ENCODE measurements at regions not wholly inside any gene's neighbourhood (a gene's known extent, or its start where the extent isn't known, plus 50 kb on each side); places are given as distances from the start of the nearest gene placed in this dataset.
"Not testable (repeated sequence)": the region's sequence is repeated elsewhere in the genome, so short reads cannot be mapped to it uniquely, and the experiment has no call there.

DNA sequence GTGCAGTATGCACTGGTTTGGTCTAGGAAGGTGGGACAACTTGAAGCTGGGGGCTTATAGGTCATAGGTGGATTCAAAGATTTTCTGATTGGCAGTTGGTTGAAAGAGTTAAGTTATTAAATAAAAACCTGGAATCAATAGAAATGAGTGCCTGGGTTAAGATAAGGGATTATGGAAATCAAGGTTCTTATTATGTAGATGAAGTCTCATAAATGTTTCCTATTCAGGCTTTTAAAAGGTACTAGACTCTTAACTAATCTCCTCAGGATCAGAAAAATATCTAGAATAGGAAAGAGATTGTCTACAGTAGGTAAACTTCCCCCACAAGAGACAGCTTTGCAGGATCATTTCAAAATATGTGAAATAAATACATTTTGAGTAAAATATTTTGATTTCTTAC, 163.3 kb upstream of the FBN2 start:
- no peak for DNase-seq (ENCODE audit: low read depth)
- TF ChIP-seq, protein P1, sequence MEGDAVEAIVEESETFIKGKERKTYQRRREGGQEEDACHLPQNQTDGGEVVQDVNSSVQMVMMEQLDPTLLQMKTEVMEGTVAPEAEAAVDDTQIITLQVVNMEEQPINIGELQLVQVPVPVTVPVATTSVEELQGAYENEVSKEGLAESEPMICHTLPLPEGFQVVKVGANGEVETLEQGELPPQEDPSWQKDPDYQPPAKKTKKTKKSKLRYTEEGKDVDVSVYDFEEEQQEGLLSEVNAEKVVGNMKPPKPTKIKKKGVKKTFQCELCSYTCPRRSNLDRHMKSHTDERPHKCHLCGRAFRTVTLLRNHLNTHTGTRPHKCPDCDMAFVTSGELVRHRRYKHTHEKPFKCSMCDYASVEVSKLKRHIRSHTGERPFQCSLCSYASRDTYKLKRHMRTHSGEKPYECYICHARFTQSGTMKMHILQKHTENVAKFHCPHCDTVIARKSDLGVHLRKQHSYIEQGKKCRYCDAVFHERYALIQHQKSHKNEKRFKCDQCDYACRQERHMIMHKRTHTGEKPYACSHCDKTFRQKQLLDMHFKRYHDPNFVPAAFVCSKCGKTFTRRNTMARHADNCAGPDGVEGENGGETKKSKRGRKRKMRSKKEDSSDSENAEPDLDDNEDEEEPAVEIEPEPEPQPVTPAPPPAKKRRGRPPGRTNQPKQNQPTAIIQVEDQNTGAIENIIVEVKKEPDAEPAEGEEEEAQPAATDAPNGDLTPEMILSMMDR (IDR thresholded peaks at IDR 0.05; ENCODE audit: control insufficient read depth, insufficient read depth, low read depth, low read length, missing control alignments), result no peak
- no peak overlapping the region for H3K4me3 ChIP-seq (ENCODE audit: control insufficient read depth, low read depth, low read length)

DNA sequence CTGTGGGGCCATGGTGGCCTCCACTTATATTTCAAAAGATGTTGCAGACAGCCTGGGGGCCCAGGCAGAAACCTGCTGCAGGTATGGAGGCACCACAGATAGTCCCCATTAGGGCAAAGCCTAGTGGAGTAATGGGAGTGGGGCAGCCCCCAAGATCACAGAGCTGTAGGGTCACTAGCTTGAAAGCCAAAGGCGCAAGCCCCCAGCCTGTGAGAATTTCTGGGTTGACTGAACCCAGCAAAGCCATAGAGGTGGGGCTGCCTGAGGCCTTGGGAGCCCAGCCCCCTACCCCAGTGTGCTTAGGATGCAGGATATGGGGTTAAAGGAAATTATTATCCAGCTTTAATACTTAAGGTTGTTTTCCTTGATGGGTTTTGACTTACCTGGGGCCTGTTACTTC, 165.3 kb upstream of the FBN2 start:
- TF ChIP-seq, protein P1 (IDR thresholded peaks at IDR 0.05; ENCODE audit: control insufficient read depth, insufficient read depth, low read depth, low read length, missing control alignments), result no peak
- H3K4me3 ChIP-seq (ENCODE audit: control insufficient read depth, low read depth, low read length), result no peak overlapping the region
- DNase-seq (ENCODE audit: low read depth), result no peak

DNA sequence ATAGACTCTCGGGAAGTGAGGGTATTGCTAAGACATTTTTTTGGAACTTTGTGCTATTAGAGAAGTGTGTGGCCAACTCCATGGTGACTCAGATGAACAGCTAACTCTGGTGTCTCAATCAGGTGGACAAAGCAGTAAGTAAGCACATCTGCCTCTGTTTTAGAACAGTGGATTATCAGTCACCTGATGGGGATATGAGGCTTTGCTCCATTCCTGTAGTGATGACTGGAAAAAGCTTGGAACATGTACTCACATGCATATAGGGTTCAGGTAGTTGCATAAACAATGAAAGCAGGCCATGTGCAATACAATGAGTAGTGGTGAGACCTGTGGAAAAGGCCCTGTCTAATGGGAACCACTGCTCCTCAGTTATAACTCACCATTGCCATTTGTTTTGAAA, 168.2 kb upstream of the FBN2 start:
- H3K4me3 ChIP-seq (ENCODE audit: control insufficient read depth, low read depth, low read length), result no peak overlapping the region
- no peak for DNase-seq (ENCODE audit: low read depth)
- TF ChIP-seq, protein P1 (IDR thresholded peaks at IDR 0.05; ENCODE audit: control insufficient read depth, insufficient read depth, low read depth, low read length, missing control alignments), result no peak

DNA sequence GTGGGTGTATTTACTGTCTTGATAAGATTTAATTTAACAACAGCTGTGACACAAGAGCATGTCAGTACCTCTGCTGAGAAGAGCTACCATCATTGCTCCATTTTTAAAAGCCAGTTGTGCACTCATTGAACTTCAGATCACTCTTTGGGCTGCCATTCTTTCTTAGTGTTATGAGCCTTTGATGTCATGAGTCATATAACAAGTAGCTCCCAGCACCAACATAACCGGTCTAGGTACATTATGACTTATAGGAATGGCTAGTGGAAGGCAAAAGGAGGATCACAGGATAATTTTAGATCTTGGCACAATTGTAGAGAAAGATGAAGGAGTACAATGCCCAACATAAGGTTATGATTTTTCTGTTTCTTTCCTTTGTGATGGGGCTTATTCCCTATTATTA, 170.8 kb upstream of the FBN2 start:
- DNase-seq (ENCODE audit: low read depth), result no peak
- TF ChIP-seq, protein P1 (IDR thresholded peaks at IDR 0.05; ENCODE audit: control insufficient read depth, insufficient read depth, low read depth, low read length, missing control alignments), result no peak
- no peak overlapping the region for H3K4me3 ChIP-seq (ENCODE audit: control insufficient read depth, low read depth, low read length)

DNA sequence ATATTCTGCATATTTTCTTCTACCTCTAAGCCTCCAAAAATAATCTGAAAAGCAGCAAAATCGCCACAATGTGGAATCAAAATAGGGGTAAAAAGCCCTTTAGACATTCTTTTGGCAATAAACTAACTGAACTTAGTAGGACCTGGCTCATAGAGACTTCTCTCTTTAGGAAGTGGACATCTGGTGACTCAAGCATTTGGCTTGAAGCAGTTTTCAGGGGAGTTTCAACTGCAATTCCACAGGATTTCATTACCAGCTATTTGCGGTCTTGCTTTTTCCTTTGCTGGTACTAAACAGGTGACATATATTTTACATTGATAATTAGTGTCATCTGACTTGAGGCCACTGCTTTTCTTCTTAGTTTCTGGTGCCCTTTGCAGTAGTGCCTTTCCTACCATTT, 173.2 kb upstream of the FBN2 start:
- H3K4me3 ChIP-seq (ENCODE audit: control insufficient read depth, low read depth, low read length), result no peak overlapping the region
- DNase-seq (ENCODE audit: low read depth), result no peak
- TF ChIP-seq, protein P1 (IDR thresholded peaks at IDR 0.05; ENCODE audit: control insufficient read depth, insufficient read depth, low read depth, low read length, missing control alignments), result no peak

DNA sequence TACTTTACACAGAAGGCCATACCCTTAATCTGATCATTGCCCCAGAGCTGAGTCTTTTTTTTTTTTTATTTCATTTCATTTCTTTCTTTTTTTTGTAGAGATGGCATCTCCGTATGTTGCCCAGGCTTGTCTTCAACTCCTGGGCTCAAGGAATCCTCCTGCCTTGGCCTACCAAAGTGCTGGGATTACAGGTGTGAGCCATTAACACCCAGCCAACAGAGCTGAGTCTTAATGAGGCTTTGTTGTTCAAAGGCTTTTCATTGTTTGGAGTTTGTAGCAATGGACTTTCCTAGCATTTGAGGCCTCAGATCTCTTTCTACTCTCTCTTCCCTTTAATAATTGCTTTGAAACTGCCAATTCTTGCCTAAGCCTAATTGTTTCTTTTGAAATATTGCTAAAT, 176.5 kb upstream of the FBN2 start:
- DNase-seq (ENCODE audit: low read depth), result no peak
- TF ChIP-seq, protein P1 (IDR thresholded peaks at IDR 0.05; ENCODE audit: control insufficient read depth, insufficient read depth, low read depth, low read length, missing control alignments), result no peak
- H3K4me3 ChIP-seq (ENCODE audit: control insufficient read depth, low read depth, low read length), result no peak overlapping the region

DNA sequence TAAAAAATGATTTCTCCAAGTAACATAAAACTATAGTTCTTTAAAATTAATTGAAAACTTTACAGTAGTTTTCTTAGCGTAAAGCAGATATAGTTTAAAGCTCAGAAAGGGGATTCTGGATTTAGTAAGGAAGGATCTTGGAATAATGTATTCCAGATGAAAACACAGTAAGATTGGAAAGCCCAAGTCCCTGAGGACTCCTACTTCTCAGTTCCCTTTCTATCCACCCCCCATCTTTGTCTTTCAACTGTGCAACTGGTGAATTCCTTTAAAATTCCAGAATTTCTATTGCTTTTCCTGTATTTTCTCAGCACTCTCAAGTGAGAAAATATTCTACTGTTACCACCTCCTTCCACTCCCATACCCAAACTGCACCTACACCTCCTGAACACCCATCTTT, 184.5 kb upstream of the FBN2 start:
- no peak for DNase-seq (ENCODE audit: low read depth)
- TF ChIP-seq, protein P1 (IDR thresholded peaks at IDR 0.05; ENCODE audit: control insufficient read depth, insufficient read depth, low read depth, low read length, missing control alignments), result no peak
- H3K4me3 ChIP-seq (ENCODE audit: control insufficient read depth, low read depth, low read length), result no peak overlapping the region

DNA sequence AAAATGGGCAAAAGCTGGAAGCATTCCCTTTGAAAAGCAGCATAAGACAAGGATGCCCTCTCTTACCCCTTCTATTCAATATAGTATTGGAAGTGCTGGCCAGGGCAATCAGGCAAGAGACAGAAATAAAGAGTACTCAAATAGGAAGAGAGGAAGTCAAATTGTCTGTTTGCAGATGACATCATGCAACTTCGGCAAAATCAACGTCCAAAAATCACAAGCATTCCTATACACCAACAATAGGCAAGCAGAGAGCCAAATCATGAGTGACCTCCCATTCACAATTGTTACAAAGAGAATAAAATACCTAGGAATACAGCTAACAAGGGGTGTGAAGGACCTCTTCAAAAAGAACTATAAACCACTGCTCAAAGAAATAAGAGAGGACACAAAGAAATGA, 192.0 kb upstream of the FBN2 start:
- DNase-seq (ENCODE audit: low read depth); H3K4me3 ChIP-seq (ENCODE audit: control insufficient read depth, low read depth, low read length): not testable (repeated sequence)

DNA sequence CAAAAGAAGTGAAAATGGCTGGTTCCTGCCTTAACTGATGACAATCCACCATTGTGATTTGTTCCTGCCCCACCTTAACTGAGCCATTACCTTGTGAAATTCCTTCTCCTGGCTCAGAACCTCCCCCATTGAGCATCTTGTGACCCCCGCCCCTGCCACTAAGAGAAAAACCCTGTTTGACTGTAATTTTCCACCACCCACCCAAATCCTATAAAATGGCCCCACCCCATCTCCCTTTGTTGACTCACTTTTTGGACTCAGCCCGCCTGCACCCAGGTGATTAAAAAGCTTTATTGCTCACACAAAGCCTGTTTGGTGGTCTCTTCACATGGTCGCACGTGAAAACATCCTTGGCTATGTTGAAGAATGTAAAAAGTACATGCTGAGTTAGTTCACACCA, 197.6 kb upstream of the FBN2 start:
- not testable (repeated sequence) for H3K4me3 ChIP-seq (ENCODE audit: control insufficient read depth, low read depth, low read length); DNase-seq (ENCODE audit: low read depth)
